ENCODE measurements at regions not wholly inside any gene's neighbourhood (a gene's known extent, or its start where the extent isn't known, plus 50 kb on each side); places are given as distances from the start of the nearest gene placed in this dataset.

DNA sequence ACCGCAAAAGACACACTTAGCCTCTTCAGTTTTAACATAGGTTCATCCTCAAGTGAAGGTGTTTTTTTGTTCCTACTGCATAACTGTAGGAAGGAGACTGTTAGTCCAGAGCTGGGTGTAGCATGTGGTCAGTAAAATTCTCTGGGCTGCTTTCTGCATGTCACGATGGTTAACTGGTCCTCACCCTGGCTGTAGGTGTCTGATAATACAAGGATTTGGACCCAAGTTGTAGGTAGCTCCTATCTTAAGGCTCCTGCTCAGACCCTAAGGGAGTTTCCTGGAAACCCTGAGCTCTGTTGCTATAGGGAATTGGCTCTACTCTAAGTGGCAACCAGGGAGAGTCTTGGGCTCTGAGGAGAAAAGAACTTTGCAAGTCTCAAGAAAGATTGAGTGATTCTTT lies 112.9 kb downstream of the SAMD9 start:
- no peak for TF ChIP-seq ZFX (IDR thresholded peaks at IDR 0.05)
- TF ChIP-seq, protein P1, sequence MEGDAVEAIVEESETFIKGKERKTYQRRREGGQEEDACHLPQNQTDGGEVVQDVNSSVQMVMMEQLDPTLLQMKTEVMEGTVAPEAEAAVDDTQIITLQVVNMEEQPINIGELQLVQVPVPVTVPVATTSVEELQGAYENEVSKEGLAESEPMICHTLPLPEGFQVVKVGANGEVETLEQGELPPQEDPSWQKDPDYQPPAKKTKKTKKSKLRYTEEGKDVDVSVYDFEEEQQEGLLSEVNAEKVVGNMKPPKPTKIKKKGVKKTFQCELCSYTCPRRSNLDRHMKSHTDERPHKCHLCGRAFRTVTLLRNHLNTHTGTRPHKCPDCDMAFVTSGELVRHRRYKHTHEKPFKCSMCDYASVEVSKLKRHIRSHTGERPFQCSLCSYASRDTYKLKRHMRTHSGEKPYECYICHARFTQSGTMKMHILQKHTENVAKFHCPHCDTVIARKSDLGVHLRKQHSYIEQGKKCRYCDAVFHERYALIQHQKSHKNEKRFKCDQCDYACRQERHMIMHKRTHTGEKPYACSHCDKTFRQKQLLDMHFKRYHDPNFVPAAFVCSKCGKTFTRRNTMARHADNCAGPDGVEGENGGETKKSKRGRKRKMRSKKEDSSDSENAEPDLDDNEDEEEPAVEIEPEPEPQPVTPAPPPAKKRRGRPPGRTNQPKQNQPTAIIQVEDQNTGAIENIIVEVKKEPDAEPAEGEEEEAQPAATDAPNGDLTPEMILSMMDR (conservative IDR thresholded peaks at IDR 0.05): no peak
- H3K27ac ChIP-seq: no peak overlapping the region

DNA sequence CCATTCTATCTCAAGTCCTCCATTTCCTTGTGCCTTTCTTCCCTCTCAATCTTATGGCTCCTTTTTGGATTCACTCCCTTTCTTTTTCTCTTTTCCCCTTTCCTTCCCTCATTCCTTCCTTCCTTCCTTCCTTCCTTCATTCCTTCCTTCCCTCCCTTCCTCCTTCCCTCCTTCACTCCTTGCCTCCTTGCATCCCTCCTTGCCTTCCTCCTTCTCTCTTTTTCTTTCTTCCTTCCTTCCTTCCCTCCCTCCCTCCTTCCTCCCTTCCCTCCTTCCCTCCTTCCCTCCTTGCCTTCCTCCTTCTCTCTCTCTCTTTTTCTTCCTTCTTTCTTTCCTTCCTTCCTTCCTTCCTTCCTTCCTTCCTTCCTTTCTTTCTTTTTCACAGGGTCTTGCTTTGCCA lies 120.1 kb downstream of the SAMD9 start:
- TF ChIP-seq, protein P1 (conservative IDR thresholded peaks at IDR 0.05): no peak
- TF ChIP-seq ZFX (IDR thresholded peaks at IDR 0.05): no peak

DNA sequence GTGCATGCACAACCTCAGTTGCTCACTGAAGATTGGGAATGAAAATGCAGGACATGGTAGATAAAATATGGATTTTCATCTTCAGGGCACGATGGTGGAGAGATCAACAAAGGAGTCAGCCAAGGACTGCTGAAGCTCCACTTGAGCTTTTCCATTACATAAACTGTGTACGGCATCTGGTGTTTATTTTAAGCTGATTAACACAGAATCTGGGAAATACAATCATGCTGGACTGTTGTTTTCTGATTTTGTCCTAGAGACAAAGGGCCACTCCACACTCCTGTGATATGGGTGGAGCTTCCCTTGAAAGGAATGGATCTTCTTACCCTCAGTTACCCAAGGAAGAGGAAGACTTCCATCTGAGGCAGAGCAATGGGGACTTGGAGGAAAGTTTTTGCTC lies 120.6 kb downstream of the SAMD9 start:
- TF ChIP-seq, protein P1 (conservative IDR thresholded peaks at IDR 0.05): no peak
- no peak for TF ChIP-seq ZFX (IDR thresholded peaks at IDR 0.05)
- no peak overlapping the region for H3K27ac ChIP-seq

More for the DNA sequence above, 120.1 kb downstream of the SAMD9 start:
- no peak overlapping the region for H3K27ac ChIP-seq

DNA sequence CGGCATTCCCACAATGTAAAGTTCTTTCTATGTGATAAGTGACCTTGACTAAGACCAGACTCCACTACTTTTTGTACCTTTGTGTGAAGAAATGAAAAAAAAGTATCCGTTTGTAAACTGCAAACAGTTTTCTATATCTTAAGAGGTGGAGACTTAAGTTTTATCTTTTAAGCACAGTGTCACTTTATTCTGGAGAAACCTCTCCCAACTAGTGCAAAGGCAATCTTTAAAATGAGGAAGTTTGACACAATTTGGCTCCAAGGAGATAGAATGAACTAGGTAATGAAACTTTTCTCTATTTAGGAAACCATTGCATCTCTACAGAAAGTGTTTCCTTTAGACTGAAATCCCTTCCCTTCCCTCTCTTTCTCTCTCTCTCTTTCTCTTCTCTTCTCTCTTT lies 122.9 kb downstream of the SAMD9 start:
- no peak overlapping the region for H3K27ac ChIP-seq
- TF ChIP-seq ZFX (IDR thresholded peaks at IDR 0.05): no peak
- TF ChIP-seq, protein P1 (conservative IDR thresholded peaks at IDR 0.05): no peak

DNA sequence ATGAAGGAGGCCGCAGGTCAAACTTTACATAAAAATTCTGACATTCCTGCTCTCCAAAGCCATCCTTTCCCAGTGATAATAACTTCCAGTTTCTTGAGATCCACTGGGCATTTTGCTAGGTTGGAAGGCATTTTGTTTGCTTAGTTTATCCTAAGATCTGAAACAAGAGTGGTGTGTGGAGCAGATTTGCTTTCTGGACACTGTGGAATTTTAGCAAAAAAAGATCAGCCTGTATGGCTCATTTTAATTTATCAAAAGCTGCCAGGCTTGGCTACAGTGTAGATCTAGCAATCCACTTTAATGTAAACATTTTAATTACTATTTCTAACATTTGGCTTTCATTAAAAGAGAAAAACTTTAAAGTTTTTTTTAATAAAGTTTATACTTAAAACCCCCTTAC lies 124.8 kb downstream of the SAMD9 start:
- no peak overlapping the region for H3K27ac ChIP-seq
- TF ChIP-seq, protein P1 (conservative IDR thresholded peaks at IDR 0.05): no peak
- no peak for TF ChIP-seq ZFX (IDR thresholded peaks at IDR 0.05)

DNA sequence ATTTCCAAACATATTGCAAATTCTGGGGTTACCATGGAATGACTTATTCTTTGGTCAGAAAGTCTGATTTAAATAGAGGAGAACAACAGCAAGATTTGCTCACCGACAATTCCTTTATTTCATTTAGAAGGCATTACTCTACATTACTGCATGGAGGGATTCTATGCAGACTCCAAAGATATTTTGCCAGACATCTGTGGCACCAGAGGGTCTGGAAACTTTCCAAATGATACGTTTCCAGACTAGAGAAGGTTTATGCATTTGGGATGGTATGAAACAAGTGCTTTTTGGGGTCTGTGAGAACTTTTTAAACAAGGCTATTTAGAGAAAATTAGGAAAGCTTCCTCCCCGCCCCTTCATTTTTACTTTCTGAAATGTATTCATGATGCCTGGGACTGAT lies 125.3 kb downstream of the SAMD9 start:
- H3K27ac ChIP-seq: no peak overlapping the region
- no peak for TF ChIP-seq ZFX (IDR thresholded peaks at IDR 0.05)
- TF ChIP-seq, protein P1 (conservative IDR thresholded peaks at IDR 0.05): no peak

DNA sequence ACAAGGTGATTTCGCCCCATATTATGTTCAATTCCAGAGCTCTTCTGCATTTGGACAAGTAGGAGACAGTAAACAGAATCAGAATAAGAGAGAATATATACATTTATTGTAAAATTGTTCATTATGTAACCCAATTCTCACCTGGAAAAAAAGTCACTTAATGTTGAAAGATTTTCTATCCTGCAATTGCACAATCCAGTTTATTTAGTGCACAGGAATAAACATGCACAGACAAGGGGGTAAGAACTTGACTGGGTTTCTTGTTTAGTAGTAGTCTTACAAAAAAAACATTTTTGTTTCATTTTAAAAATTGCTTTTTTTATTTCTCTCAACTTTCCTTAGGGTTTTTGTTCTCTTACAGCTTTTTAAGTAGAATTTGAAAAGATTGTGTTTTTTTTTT lies 126.6 kb downstream of the SAMD9 start:
- TF ChIP-seq ZFX (IDR thresholded peaks at IDR 0.05): no peak
- TF ChIP-seq, protein P1 (conservative IDR thresholded peaks at IDR 0.05): no peak
- no peak overlapping the region for H3K27ac ChIP-seq
